NCI-H1092 (cell line): ENCODE measurements at regions not wholly inside any gene's neighbourhood (a gene's known extent, or its start where the extent isn't known, plus 50 kb on each side); places are given as distances from the start of the nearest gene placed in this dataset.
"Not testable (repeated sequence)": the region's sequence is repeated elsewhere in the genome, so short reads cannot be mapped to it uniquely, and the experiment has no call there.

Experiments used
- DNase-seq: peaks from one replicate; lab custom pipeline; 2025; lab: John Stamatoyannopoulos, UW

- DNase-seq, result no peak
These were observed 239.8 kb downstream of the RBM19 start for GRCh38 chr12:113726254-113726819.

- DNase-seq, result no peak
These were observed 240.6 kb downstream of the RBM19 start for GRCh38 chr12:113725557-113725876.

GRCh38 chr12:113724794-113725556 is 241.2 kb downstream of the RBM19 start:
- peak; percentile 18 for DNase-seq

- DNase-seq, result no peak
These were observed 242.5 kb downstream of the RBM19 start for GRCh38 chr12:113723631-113724030.

- DNase-seq, result no peak
These were observed 243.4 kb downstream of the RBM19 start for GRCh38 chr12:113722747-113723146.

- no peak for DNase-seq
These were observed 245.5 kb downstream of the RBM19 start for GRCh38 chr12:113720629-113721028.

GRCh38 chr12:113719911-113720591 is 246.1 kb downstream of the RBM19 start:
- no peak for DNase-seq

GRCh38 chr12:113713156-113713555 is 241.5 kb upstream of the LHX5 start:
- DNase-seq, result no peak

GRCh38 chr12:113712481-113712880 is 240.8 kb upstream of the LHX5 start:
- DNase-seq, result no peak

- DNase-seq, result no peak
These were observed 238.5 kb upstream of the LHX5 start for GRCh38 chr12:113710216-113710615.

GRCh38 chr12:113709456-113709855 is 237.8 kb upstream of the LHX5 start:
- DNase-seq, result no peak

GRCh38 chr12:113702836-113703235 is 231.2 kb upstream of the LHX5 start:
- no peak for DNase-seq

- DNase-seq, result no peak
These were observed 230.6 kb upstream of the LHX5 start for GRCh38 chr12:113702276-113702675.

- no peak for DNase-seq
These were observed 229.3 kb upstream of the LHX5 start for GRCh38 chr12:113700943-113701342.

- not testable (repeated sequence) for DNase-seq
These were observed 228.3 kb upstream of the LHX5 start for GRCh38 chr12:113699984-113700383.

- DNase-seq, result no peak
These were observed 226.8 kb upstream of the LHX5 start for GRCh38 chr12:113698510-113698858.

GRCh38 chr12:113697651-113698509 is 226.2 kb upstream of the LHX5 start:
- peak; percentile 37 for DNase-seq

- no peak for DNase-seq
These were observed 225.4 kb upstream of the LHX5 start for GRCh38 chr12:113697104-113697503.

- DNase-seq, result no peak
These were observed 222.0 kb upstream of the LHX5 start for GRCh38 chr12:113693693-113694092.

- DNase-seq, result no peak
These were observed 217.5 kb upstream of the LHX5 start for GRCh38 chr12:113689047-113689610.

GRCh38 chr12:113688313-113688712 is 216.6 kb upstream of the LHX5 start:
- no peak for DNase-seq
